Suppressor macrophage treated with lipopolysaccharide for 1 hour (primary cell): ENCODE measurements at regions not wholly inside any gene's neighbourhood (a gene's known extent, or its start where the extent isn't known, plus 50 kb on each side); places are given as distances from the start of the nearest gene placed in this dataset.
"Not testable (repeated sequence)": the region's sequence is repeated elsewhere in the genome, so short reads cannot be mapped to it uniquely, and the experiment has no call there.

ENCODE experiments used
- DNase-seq, 3 donors: peaks; one replicate each; pipeline ENCODE4 v3.0.0-alpha.2; 2020 to 2022

DNA sequence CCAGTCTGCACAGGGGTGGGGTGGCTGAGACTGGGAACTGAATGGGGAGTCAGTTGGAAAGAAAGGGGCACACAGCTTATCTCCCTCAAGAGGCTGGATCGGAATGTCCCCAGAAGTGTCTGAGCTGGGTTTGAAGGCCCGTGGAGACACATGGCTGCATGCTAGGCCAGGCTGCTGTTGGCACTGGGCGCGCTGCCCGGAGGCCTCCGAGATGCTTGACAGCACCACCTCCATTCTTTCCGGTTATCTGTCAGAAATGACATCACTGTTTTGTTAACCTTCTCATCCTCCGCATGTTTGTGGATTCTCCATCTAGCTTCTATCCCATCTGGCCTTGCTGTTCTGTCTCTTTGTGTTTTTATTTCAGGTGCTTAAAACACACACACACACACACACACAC is 85.5 kb downstream of the APIP start:
- DNase-seq, result no peak

DNA sequence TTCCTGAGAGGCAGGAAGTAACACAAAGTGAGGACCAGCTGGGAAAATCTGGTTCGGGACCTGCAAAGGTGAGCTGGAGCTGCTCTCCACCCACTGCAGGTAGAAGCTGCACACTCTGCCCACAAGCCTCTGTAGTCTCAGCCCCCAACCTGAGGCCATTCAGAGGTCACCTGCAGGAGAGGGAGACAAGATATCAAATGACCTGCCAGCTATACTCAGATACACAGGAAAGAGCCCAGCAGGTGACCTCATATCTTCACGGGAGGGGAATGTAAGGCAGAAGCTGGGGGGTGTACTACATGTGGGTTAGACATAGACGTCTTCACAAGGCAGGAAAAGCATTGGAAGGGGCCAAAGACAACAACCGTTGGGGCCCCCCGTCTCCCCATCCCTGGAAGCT is 86.1 kb downstream of the APIP start:
- DNase-seq, result no peak

GRCh38 chr11:34827228-34827627 is 89.0 kb downstream of the APIP start:
- DNase-seq, result peak in 1 of 3 donors; percentile 18

DNA sequence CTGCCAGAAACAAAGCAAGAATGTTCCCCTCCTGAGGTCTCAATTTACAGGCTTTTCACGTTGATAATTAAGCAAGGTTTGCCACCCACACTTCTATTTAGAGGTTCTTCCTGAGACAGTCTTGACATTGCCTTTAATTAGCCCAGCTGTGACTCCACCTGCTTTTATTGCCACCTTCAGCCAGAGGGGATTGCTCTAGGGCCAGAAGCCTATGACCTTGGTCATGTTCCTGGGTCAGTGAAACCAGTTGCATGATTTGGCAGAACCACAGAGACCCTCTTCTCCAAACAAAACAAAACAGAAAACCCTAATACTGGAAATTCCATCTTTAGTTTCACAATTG is 89.8 kb downstream of the APIP start:
- no peak for DNase-seq

DNA sequence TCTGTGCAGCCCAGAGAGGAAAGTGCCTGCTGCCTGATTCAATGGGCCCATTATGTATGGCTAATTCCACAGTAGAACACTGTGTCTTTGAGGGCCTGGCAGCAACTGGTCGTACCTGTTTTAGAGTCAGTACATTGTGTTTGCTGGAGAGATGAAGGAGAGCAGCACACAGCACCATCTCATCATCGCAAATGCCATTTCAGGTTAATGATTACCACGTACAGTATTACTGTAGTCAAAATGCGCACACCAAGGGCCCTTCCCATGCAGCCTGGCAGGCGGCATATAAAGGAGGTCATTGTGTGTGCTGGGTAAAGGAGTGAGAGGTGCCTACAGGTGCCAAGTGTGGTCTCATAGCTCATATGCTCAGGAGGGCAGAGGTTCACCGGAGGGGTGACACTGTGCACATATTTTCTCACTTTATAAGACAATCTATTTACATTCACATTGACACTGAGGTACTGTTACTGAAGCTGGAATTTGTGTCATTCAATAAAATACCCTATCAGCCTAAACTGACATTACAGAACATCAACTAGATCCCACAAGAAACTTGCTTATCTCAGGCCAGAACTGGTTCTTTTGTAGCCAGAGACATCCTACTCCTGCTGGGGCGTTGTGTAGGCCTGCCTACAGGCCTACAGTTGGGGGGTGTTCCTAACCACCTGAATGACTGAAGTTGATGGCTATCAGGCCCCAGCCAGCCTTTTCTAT is 90.4 kb downstream of the APIP start:
- DNase-seq, result no peak

DNA sequence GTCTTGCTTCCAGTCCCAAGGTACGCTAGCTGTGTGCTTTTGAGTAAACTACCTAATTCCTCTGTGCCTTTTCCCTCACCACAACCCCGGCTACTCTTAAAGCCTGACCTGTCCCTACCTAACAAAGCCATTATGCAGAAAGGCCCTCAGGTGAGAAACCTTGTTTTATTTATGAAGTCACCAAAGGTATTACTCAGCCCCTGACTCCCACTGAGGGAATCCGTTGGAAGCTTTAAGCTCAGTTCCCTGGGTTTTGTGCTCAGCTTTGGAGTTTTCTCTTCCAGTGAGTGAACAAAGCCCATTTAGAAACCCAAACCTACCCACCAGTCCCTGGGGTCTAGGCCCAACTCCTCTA is 90.9 kb downstream of the APIP start:
- DNase-seq, result no peak

GRCh38 chr11:34824425-34824824 is 91.8 kb downstream of the APIP start:
- no peak for DNase-seq

DNA sequence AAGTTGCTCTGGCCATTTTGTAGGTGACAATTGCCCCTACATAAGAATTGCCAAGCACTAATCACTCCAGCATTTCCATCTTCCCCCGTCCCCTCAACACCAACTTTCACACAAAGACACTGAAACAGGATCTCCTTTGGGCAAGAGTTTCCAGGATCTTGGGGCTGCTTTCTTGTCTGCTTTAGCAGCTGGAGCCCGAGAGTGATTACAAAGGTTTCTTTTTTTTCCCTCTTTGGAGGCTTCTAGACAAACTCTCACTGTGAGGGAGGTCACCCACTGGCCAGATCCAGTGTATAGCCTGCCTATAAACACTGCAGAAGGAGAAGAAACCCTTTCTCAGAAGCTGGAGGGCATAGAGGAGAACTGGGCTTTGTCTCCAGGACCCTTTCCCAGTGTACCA is 92.5 kb downstream of the APIP start:
- no peak for DNase-seq

DNA sequence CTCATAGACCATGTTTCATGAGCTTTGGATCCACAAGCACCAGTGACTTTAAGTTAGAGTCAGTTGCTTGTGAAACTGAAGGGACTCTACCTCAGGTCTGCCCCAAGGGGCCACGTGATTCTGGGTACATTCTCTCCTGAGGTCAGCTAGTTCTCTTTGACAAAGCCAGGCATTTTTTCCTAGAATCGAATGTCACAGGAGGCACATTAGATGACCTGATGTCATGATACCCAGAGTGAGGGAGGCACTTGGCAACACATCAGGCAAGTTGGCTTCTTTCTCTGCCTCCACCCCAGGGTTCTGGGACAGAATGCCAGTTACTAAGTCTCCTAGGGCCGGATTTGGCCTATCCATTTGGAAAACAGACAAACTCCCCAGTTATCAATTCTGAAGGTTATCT is 93.0 kb downstream of the APIP start:
- no peak for DNase-seq

GRCh38 chr11:34819740-34820482 is 96.3 kb downstream of the APIP start:
- no peak for DNase-seq

- DNase-seq, result not testable (repeated sequence)
These were observed 98.4 kb downstream of the APIP start for GRCh38 chr11:34817812-34818211.

GRCh38 chr11:34816698-34817213 is 99.4 kb downstream of the APIP start:
- no peak for DNase-seq

GRCh38 chr11:34812905-34813576 is 103.1 kb downstream of the APIP start:
- DNase-seq, result no peak

- DNase-seq, result no peak
These were observed 104.3 kb downstream of the APIP start for GRCh38 chr11:34811858-34812257.

DNA sequence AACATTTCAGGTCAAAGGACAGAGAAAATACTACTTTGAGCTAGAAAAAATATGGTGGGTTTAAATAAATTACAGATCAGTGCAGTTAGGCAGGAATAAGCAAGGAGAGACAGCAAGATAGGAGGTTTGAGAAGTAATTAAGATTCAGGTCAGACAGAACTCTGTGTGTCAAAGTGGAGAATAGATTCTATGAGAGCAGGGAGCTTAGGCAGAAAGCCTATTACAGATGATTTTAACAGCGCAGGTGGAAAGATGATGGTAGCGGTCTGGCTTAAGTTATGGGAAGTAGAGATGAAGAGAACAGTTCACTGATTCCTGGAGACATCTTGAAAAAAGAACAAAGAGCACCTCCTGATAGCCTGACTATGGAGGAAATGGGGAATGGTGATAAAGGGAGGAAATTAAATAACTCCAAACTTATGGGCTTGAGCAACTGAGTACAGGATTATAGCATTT is 106.0 kb downstream of the APIP start:
- DNase-seq, result no peak

GRCh38 chr11:34809191-34810106 is 106.7 kb downstream of the APIP start:
- DNase-seq, result no peak

GRCh38 chr11:34806875-34807274 is 109.3 kb downstream of the APIP start:
- DNase-seq, result no peak

- DNase-seq, result no peak
These were observed 110.2 kb downstream of the APIP start for GRCh38 chr11:34805937-34806336.

DNA sequence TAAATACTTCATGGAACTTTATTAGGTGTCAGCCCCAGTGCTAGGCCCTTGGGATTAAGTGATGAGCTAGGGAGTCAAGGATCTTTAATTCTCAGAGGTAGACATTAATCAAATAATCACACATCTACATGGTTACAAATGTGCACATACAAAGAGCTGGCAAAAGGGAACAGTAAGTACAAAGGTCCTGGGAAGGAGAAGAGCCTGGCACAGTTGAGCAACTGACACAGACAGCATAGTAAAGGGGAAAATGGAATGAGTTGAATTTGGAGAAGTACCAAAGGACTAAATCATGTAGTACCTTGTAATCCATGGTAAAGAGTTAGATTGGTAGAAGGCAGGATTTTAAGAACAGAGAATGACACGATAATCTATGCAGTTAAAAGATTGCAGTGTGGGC is 116.3 kb downstream of the APIP start:
- DNase-seq, result no peak

- DNase-seq, result no peak
These were observed 117.2 kb downstream of the APIP start for GRCh38 chr11:34798985-34799384.

GRCh38 chr11:34797497-34797896 is 118.7 kb downstream of the APIP start:
- not testable (repeated sequence) for DNase-seq

DNA sequence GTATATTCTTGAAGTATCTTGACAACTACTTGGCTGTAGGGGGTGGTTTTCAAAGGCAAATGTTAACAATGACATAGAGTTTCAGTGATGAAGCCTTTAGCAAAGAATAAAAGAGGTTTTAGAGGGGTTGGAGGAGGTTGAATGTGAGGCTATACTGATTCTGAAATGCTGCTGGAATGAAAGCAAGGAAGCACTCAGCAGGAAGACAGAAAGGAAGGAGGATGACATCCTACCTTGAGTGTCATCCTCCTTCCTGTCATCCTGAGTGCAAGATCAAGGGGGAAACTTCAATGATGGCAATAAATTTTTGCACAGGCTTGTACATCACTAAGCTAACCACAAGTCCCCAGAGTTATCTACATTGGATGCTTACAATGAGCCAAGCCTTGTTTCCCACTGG is 120.5 kb downstream of the APIP start:
- DNase-seq, result no peak

DNA sequence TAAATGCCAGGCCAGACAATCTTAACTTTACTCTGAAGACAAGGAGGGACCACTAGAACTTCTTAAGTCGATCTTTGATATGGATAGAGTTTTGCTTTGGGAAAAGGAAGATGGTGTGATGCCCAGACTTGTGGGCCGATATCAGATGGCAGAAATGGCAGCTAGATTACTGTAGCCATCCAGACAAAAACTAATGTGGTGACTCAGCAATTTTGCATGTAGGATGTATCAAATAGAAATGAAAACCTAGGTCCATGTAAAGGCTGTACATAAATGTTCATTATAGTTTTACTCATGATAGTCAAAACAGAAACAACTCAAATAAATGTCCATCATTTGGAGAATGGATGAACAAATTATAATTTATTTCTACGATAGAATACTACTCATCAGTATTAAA is 121.5 kb downstream of the APIP start:
- no peak for DNase-seq
